GM19023 (cell line): ENCODE measurements at regions not wholly inside any gene's neighbourhood (a gene's known extent, or its start where the extent isn't known, plus 50 kb on each side); places are given as distances from the start of the nearest gene placed in this dataset.

Experiments
- ATAC-seq: cut with Tn5 transposase; IDR thresholded peaks from one replicate; pipeline ENCODE4 v1.9.1; 2021; ENCODE audit warnings: mild to moderate bottlenecking, moderate library complexity; ENCODE audit not compliant: unreplicated experiment

DNA sequence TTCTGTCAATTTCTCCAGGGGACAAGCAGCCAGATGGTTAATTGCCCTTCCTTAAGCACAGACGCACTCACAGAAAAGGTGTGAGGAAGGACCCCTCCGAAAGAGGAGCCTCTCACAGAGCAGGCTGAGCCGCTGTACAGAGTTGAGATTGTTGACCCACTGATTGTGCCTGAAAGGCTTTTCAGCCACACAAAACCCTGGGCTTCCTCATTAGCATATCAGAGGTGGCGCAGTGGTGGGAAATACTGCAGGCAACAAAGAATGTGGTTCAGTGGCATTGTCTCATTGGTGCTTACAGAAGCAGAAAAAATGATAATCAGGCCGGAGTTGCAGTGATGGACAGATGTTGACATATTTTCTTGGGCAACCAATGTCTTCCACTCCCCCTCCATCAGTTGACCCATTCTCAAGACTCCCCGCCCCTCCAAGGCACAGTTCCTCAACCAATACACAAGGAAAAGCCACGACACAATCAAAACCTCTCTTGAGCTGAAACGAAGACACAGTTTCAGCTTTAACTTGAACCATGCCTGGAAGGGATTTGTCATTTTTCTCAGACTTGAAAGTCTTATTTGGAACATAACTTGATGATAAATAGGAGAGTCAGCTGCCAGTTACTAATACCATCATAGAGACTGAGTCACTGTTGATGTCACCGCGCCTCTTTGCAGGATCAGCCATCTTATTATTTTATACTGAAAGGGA, 53.1 kb downstream of the ATXN3L start:
- ATAC-seq: no peak

DNA sequence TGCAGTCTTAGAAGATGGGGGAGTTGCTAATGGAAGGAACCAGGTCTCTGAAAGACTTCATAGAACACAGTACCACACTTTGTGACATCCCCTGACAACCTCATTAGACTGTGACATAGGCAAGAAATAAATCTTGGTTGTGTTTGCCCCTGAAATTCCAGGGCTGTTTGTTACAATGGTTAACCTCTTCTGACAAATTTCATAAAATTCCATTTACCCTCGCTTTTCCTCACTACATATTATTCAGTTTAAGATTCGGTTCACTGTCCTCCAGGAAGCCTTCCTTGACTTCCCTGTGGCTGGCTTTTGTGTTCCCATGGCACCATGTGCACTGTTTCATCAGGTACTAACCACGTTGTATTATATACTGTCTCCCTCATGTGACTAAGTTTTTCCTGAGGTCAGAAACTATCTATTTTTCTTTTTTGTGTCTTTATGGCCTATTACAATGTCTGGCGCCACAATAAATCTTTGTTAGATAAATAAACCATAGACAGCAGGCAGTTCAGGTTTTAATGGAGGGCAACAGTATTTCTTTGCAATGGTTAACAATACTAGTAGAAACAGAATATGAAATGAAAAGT, 54.2 kb downstream of the ATXN3L start:
- ATAC-seq: no peak

DNA sequence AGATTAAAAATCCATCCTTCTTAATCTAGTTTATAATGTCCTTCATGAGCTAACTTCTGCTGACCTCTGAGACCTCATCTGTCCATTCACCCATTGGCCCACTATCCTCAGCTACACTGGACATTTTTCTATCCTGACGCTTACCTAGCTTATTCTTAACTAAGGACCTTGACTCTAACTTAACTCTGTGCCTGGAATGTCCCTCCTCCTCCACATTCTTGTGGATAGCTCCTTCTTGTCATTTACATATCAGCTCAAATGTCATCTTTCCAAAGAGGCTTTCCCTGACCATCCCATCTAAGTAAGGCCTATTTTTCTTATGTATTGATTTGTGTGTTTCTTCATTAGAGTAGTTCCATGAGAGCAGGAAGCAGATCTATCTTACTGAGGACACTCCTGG, 54.7 kb downstream of the ATXN3L start:
- no peak for ATAC-seq

DNA sequence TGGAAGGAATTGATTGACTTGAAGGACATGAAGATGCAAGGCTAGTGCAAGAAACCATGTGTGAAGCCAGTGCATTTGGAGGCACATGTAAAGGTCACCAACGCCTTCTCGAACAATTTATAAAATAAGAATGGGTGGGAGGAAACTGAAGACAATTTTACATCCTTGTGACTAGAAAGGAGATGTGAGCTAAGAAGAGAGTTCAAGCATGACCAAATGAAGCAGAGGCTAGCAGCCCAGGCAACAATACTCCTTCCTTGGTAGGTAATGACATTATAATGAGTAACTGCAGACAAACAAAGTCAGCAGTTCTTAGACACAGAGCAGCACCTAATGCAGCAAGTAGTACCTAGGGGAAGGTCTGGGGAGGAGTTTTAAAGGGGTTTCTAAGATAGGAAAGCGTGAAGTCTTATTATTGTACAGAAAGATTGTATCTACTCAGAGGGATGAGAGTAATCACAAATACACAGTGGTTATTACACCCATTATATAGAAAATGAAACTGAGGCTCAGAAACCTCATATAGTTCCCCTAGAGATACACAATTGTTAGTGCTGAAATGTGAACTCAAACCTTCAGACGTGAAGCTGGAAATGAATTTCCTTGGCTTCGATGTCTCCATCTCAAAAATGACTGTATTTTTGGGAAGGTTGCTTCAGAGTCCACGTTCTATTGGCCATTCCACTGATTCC, 56.1 kb downstream of the ATXN3L start:
- ATAC-seq: peak; percentile 63

DNA sequence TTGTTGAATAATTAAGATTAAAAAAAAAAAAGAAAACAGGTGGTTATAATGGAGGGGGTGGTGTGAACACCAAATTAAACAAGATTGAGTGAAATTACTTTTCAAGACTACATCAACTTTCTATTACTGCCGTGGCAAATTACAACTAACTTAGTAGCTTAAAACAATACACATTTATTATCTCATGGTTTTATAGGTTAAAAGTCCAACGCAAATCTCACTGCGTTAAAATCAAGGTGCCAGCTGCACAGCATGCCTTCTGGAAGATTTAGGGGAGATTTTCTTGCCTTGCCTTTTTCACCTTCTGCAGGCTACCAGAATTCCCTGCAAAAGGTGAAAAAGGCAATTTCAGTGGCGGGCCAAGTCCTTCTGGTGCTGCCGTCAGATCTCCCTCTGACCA, 58.5 kb downstream of the ATXN3L start:
- ATAC-seq: no peak

DNA sequence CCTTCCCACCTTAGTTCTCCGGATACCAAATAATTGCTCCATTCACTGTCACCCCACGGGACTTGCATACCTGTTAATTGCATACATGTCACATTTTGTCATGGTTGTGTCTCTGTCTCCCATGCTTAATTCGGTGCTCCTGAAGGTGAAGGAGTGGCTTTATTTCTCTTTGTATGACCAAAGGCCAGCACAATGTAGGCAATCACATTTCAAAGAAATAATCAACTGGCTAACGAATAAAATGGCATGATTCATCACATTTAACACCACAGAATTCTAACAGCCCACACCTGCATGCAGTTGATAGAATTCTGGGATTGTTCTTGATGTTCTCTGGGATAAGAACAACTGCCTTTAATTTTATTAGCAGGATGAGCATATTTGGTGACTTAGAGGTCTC, 59.3 kb downstream of the ATXN3L start:
- no peak for ATAC-seq

DNA sequence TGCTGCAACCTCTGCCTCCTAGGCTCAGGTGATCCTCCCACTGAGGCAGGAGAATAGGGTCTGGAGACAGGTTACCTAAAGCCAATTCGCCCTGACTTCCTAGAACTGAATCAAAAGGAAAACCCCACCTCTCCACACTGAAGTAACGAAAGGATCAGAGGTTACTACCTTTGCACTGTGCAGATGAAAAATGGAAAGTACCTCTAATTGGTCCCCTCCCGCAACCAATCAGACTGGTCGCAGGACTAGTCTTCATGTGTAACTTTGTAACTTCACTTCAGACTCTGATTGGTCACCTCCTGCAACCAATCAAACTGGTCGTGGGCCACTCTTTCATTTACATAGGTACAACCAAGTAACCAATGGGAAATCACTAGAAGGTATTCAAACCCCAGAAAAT, 61.1 kb downstream of the ATXN3L start:
- ATAC-seq: no peak

DNA sequence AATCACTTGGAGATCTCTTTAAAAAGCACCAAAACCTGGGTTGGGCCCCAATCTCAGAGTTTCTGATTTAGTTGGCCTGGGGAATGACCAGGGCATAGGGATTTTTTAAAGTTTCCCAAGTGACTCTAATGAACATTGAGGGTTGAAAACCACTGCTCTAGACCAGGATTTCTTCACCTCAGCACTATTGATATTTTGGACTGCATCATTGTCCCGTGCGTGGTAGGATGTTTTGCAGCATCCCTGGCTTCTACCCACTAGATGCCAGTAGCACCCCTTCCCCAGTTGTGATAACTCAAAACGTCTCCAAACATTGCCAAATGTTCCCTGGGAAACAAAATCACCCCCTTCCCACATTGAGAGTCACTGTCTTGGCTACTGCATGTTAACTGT, 61.8 kb downstream of the ATXN3L start:
- ATAC-seq: no peak

DNA sequence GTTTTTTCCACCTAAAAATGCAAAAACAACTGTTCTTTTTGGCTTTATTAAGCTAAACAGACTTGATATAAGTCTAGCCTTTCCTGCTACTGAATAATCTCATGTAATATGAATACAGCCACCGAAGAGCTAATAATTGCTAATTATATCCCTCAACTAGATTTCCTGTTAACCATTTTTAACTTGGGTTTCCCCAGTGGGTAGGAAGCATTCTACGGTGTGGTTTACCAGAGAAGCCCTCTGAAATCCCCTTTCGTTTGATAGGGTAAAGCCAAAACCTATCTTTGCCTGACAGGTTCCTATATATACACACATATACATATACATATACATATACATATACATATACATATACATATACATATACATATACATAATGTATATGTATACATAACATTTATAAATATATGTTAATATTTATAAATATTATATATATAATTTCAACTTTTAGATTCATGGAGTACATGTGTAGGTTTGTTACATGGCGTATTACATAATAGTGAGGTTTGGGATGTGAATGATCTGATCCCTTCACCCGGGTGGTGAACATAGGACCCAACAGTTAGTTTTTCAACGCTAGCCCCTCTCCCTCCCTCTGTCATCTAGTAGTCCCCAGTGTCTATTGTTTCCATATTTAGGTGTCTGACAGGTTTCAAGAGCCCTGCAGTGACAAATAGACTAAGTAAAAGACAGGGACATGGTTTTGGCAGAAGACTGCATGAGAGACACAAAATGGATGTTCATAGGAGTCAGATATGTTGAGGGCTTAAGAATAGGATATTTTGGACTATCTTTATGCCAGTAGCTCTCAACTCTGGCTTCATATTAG, 62.4 kb downstream of the ATXN3L start:
- ATAC-seq: no peak

DNA sequence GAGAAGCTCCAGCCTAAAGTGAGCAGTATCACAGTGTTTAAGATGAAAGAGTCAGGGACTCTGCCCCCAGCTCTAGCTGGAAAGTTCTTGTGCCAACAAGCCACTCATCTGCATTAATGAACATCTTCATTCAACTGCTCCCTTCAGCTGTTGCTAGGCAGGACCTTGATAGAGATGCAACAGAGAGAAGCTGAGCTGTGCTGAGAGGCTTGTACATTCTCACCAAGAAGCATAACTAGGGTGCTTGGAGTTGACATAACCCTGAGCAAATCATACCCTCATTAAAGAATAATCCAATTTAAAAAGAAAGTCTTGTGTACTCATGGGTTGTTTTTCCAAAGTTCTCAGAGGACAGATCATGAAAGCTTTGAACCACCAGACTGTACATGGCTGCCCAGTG, 63.2 kb downstream of the ATXN3L start:
- ATAC-seq: no peak

DNA sequence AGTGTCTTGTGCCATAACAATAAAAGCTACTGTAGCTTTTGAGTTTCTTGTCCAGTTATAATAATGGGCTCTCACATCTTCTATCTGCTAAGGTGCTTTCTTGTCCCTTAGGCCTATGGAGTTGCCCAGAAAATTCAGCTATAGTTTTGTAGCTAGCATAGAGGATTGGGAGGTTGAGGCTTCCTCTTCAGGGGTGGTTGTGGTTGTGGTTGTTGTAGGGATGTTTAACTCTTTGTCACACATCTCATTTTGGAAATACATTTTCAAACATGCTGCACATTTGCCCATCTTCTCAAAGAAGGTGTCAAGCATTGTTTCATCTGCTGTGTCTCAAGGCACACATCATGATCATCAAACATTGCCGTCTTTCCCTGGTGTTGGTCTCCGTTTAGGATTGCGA, 65.0 kb downstream of the ATXN3L start:
- ATAC-seq: no peak

DNA sequence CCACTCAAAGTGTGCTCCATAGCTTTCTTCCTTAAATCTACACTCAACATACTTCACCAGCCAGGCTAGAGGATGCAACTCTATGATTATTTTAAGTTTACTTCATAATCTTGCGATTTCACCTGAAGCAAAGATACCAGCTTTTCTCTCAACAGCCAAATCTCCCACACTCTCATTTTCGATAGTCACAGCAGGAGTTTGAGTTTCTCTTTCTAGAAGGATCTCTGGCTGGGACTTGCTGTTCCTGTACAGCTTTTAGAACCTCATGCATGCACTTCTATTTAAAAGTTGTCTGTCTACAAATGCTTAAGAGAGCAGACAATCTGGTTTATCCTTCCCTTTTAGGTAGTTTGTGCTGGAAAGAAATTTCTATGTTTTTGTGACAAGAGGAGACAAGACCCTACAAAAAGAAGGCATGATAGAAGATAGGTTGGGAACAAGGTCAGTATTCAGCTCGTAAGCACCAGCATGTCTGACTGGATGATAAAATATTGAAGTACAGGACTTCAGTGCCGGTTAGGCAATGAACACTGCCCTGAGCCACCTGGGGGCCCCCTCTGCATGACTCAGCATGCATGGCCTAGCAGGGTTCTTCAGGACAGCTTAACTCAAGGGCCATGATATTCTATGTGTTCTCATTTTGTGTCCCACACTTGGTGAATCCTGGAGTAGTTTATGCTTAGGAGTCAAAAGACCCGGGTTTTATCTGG, 65.6 kb downstream of the ATXN3L start:
- ATAC-seq: peak; percentile 53

DNA sequence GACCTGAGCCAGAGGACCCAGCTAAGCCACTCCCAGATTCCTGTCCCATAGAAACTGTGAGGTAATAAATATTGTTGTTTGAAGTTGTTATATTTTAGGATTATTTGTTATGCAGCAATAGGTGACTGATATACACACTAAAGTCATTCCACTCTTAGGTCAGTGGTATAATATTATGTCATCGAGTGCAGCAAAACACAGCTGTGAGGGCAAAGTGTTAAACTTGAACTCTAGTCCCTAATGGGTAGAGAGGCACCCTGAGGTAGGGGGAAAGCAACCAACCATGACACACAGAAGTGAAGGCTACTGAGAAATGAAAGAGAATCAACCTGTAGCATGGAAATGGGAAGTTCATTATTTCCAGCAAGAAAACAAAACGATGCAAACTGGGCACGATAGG, 66.6 kb downstream of the ATXN3L start:
- ATAC-seq: no peak

DNA sequence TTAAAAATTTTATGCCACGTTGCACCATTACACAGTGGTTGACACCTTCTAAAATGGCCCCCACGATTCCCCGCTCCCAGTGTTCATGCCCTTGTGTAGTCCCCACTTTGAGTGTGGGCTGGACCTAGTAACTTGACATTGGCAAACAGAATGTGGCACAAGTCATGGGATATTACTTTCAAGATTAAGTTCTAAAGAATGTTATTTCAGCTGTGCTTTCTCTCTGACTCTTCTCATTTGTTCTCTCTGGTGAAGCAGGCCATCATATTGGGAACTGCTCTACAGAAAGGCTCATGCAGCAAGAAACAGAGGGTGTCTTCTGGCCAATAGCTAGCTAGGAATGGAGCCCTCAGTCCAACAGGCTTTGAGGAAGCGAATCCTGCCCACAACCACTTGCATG, 67.1 kb downstream of the ATXN3L start:
- ATAC-seq: no peak

DNA sequence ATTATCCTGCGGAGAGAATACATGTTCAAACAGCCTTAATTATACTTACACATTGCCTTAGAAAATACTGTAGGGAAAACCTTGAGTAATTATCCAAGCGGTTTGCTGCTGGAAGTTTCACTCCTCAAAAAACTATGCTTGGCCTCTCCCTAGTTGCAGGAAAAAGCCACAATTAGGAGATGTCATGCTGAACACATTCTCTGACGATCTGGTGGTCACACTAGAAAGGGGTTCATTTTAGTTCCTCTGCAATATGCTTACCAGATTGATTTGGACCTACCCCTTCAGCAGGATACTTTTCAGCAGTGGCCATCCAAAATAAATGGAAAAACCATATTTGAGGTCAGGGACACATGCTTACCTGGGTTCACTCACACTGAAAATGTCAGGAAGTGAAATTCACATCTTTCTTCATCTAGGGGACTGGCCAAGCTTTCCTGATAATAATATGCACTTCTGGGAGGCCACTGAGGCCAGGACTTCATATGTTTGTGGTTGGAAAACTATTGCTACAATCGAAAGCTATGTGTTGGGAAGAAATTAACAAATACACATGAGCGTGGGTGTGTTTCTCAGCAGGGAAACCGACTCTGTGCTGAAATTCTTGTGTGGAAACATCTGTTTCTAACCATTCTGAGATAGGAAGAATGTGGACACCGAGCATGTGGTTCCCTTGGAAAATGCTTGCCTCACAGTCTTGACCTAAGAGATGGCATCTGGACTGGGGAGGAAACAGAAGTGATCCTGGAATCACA, 68.8 kb downstream of the ATXN3L start:
- ATAC-seq: no peak

DNA sequence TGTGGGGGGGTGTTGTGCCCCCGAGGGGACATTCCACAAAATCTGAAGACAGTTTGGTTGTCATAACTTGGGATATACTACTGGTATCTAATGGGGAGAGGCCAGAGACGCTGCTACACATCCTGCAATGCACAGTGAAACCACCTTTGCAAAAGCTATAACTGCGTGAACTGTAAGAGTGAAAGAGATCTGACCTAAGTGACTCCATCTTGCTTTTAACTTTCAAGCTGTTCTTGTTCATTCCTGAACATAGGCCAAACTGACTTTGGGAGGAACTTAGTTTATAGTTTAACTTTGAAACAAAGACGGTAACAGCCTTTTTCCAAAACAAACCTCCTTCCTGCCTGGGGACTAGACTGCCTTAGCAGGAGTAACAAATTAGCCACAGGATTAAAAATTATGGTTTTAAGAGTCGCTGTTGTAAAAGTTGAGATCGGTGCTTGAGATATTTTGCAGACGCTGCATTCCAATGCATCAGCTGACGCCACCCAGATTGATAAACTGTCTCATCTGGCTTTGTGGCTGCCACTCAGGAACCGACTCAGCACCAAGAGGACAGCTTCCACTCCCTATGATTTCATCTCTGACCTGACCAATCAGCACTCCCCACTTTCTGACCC, 70.9 kb downstream of the ATXN3L start:
- ATAC-seq: no peak

DNA sequence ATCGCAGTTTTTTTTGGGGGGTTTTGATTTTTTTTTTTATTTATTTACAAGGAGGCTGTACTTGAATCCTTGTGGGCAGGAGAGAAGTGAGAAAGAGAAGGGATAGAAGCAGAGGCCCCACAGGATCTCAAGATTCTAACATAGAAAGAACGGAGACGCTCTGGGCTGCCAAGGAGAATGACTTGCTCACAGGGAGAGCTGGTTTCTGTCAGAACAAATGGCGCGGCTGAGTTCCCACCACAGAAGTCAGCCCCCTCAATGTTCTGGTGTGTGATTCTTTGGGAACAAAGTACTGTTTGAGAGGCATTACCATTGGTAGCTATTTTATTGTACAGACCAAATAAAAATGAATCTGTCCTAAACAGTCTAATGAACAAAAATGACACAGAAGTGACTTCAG, 80.6 kb downstream of the ATXN3L start:
- no peak for ATAC-seq

DNA sequence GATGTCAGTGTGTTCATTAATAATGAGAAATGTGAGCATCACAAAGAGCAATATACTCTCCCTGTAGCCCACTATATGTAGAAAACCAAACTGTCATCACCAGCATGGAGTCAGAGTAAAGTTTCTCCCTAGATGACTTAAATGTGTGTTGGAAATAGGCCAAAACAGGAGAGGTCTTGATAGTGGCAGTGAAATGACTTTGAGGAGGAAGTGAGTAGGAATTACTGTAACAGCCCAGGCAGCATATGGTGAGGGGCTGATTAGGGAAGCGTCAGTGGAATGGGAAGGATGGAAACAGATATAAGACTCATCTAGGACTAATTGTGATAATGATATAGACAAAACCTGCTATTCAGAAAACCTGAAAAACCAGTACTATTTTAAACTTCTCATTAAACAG, 83.9 kb downstream of the ATXN3L start:
- ATAC-seq: no peak

DNA sequence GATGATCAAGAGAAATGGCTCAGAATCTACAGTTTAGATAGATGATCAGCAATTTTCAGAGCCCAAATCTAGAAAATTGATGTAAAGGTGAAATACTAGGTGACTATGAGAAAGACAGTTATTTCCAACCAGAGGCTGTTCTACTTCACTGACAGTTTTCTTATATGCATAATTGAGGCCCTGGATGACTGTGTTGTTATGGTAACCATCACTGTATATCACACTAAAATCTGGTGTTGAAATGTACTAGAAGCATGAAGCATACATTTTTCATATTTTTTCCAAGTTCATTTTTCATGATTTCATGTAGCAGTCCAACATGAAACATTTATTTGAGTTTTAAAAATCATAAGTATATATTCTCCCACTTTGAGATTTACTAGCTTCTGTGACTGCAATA, 87.4 kb downstream of the ATXN3L start:
- ATAC-seq: no peak

DNA sequence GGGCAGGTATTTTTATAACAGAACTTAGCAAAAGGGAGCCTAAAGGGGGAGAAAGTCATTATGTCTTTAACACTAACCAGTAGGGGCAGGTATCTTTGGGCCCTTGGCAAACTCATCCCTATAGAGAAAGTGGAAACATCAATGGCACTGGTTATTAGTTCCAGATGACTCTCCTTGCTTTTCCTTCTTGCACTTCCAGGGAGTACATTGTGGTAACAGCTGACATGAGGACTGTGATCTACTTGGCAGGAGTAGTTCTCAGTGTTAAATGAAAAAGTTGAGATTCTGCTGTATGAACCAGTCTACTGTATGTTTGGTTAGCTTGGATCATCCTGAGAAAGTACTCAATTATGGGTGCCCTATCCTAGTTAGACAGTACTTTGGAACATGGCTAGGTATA, 93.6 kb downstream of the ATXN3L start:
- ATAC-seq: no peak
